ENCODE measurements at regions not wholly inside any gene's neighbourhood (a gene's known extent, or its start where the extent isn't known, plus 50 kb on each side); places are given as distances from the start of the nearest gene placed in this dataset.

- no peak for DNase-seq
Measured at GRCh38 chr20:40536808-40537207, 152.2 kb downstream of the MAFB start.

- DNase-seq = no peak
Measured at GRCh38 chr20:40535816-40536215, 153.2 kb downstream of the MAFB start.

GRCh38 chr20:40532103-40532502 is 156.9 kb downstream of the MAFB start:
- no peak for DNase-seq

- DNase-seq = no peak
Measured at GRCh38 chr20:40525351-40525750, 163.7 kb downstream of the MAFB start.

GRCh38 chr20:40524071-40524470 is 165.0 kb downstream of the MAFB start:
- DNase-seq = no peak

GRCh38 chr20:40522405-40522804 is 166.6 kb downstream of the MAFB start:
- DNase-seq = no peak

GRCh38 chr20:40521962-40522361 is 167.1 kb downstream of the MAFB start:
- no peak for DNase-seq

GRCh38 chr20:40519918-40520317 is 169.1 kb downstream of the MAFB start:
- no peak for DNase-seq

GRCh38 chr20:40512994-40513393 is 176.0 kb downstream of the MAFB start:
- DNase-seq = no peak

GRCh38 chr20:40512591-40512990 is 176.4 kb downstream of the MAFB start:
- DNase-seq = no peak

- DNase-seq = no peak
Measured at GRCh38 chr20:40511478-40511877, 177.6 kb downstream of the MAFB start.

GRCh38 chr20:40510622-40511021 is 178.4 kb downstream of the MAFB start:
- no peak for DNase-seq

- DNase-seq = no peak
Measured at GRCh38 chr20:40508821-40509220, 180.2 kb downstream of the MAFB start.

GRCh38 chr20:40506537-40506939 is 182.5 kb downstream of the MAFB start:
- DNase-seq = peak; percentile 46

GRCh38 chr20:40503119-40503518 is 185.9 kb downstream of the MAFB start:
- no peak for DNase-seq

GRCh38 chr20:40502576-40502975 is 186.5 kb downstream of the MAFB start:
- DNase-seq = no peak

- DNase-seq = no peak
Measured at GRCh38 chr20:40499391-40499790, 189.6 kb downstream of the MAFB start.

GRCh38 chr20:40497899-40498691 is 190.9 kb downstream of the MAFB start:
- DNase-seq = peak; percentile 82

- no peak for DNase-seq
Measured at GRCh38 chr20:40495956-40496355, 193.1 kb downstream of the MAFB start.

GRCh38 chr20:40494248-40494647 is 194.8 kb downstream of the MAFB start:
- no peak for DNase-seq

GRCh38 chr20:40493549-40493948 is 195.5 kb downstream of the MAFB start:
- DNase-seq = no peak

- DNase-seq = no peak
Measured at GRCh38 chr20:40493071-40493470, 196.0 kb downstream of the MAFB start.

- DNase-seq = no peak
Measured at GRCh38 chr20:40491009-40491590, 197.9 kb downstream of the MAFB start.

GRCh38 chr20:40489886-40490285 is 199.2 kb downstream of the MAFB start:
- no peak for DNase-seq

GRCh38 chr20:40488401-40488800 is 200.6 kb downstream of the MAFB start:
- no peak for DNase-seq
